C4-2B (cell line): ENCODE measurements at regions not wholly inside any gene's neighbourhood (a gene's known extent, or its start where the extent isn't known, plus 50 kb on each side); places are given as distances from the start of the nearest gene placed in this dataset.

Source experiments
- CTCF ChIP-seq: fragments of 450-650 bp; conservative IDR thresholded peaks from 2 replicates; pipeline ENCODE4 v1.5.1; 2017; ENCODE audit warnings: mild to moderate bottlenecking
- ZFX ChIP-seq: fragments of 450-650 bp; IDR thresholded peaks from 2 replicates; pipeline ENCODE4 v1.6.1; 2017

- TF ChIP-seq CTCF (no peak), ZFX (no peak)
Measured at GRCh38 chr22:22810471-22810870, 77.1 kb upstream of the IGLL5 start.
